DOHH2 (cell line): ENCODE measurements at regions not wholly inside any gene's neighbourhood (a gene's known extent, or its start where the extent isn't known, plus 50 kb on each side); places are given as distances from the start of the nearest gene placed in this dataset.
"Not testable (repeated sequence)": the region's sequence is repeated elsewhere in the genome, so short reads cannot be mapped to it uniquely, and the experiment has no call there.

Experiments
- CTCF ChIP-seq: fragments of 200-600 bp; sonication (generic); IDR thresholded peaks from one replicate; pipeline ENCODE4 v1.5.1; 2014; ENCODE audit warnings: antibody characterized with exemption, mild to moderate bottlenecking, low read depth, low read length; ENCODE audit not compliant: poor library complexity, severe bottlenecking
- EZH2phosphoT487 ChIP-seq: fragments of 200-600 bp; sonication (generic); IDR thresholded peaks from 2 replicates; pipeline ENCODE4 v1.6.1; 2017; ENCODE audit warnings: borderline replicate concordance, mild to moderate bottlenecking, antibody characterized with exemption, low read length, moderate library complexity, mixed read lengths

DNA sequence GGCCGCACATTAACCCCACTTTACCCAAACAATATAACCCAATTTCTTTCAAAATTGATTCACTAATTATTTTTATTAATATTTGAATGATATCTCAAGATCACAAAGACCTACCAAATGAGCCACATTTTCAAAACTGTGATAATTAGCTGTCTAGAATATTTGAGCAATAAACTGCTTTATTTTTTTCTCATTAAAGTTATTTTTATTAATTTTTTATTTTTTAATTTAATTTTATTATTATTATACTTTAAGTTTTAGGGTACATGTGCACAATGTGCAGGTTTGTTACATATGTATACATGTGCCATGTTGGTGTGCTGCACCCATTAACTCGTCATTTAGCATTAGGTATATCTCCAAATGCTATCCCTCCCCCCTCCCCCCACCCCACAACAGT, 489.8 kb upstream of the TECRL start:
- TF ChIP-seq CTCF, EZH2phosphoT487: not testable (repeated sequence)
